Activated B cell treated with CpG ODN at 0.5 μM for 24 hours (primary cell): ENCODE measurements at regions not wholly inside any gene's neighbourhood (a gene's known extent, or its start where the extent isn't known, plus 50 kb on each side); places are given as distances from the start of the nearest gene placed in this dataset.

Experiments
- ATAC-seq: fragments of 200-7000 bp; cut with Tn5 transposase; one replicate; pipeline ENCODE4 v1.10.0; 2021; ENCODE audit warnings: low read depth, mild to moderate bottlenecking, moderate library complexity
- CTCF ChIA-PET: fragments of 350-600 bp; sonication (Branson Sonifier 250); formaldehyde crosslinking; loops from one replicate; lab custom pipeline; 2021; ENCODE audit warnings: antibody characterized with exemption; lab: Charles Lee
- POLR2A ChIA-PET: fragments of 350-600 bp; sonication (Branson Sonifier 250); formaldehyde crosslinking; loops from one replicate; lab custom pipeline; 2021; ENCODE audit warnings: antibody characterized with exemption; lab: Charles Lee
- DNase-seq: peaks from one replicate; pipeline ENCODE4 v3.0.0; 2022
- H3K27ac Mint-ChIP-seq: one replicate; pipeline ENCODE4 v1.8.0; 2020; ENCODE audit warnings: mixed read lengths
- H3K27me3 Mint-ChIP-seq: one replicate; pipeline ENCODE4 v1.8.0; 2021; ENCODE audit warnings: mixed read lengths
- H3K36me3 Mint-ChIP-seq: one replicate; pipeline ENCODE4 v1.8.0; 2021; ENCODE audit warnings: low read depth, mixed read lengths
- H3K4me1 Mint-ChIP-seq: one replicate; pipeline ENCODE4 v1.8.0; 2021; ENCODE audit warnings: mixed read lengths
- H3K4me3 Mint-ChIP-seq: one replicate; pipeline ENCODE4 v1.8.0; 2020; ENCODE audit warnings: mild to moderate bottlenecking, mixed read lengths
- H3K9me3 Mint-ChIP-seq: one replicate; pipeline ENCODE4 v1.8.0; 2020; ENCODE audit warnings: mixed read lengths
- intact Hi-C: fragments of 100-400 bp; cut with micrococcal nuclease; formaldehyde crosslinking; loops from one replicate; pipeline ENCODE4 v1.15.1; 2024
- TF ChIP-seq, protein P1 (sequence below): fragments of 200-600 bp; IDR thresholded peaks from one replicate; pipeline ENCODE4 v1.8.0; 2022; ENCODE audit warnings: antibody characterized with exemption, mild to moderate bottlenecking

DNA sequence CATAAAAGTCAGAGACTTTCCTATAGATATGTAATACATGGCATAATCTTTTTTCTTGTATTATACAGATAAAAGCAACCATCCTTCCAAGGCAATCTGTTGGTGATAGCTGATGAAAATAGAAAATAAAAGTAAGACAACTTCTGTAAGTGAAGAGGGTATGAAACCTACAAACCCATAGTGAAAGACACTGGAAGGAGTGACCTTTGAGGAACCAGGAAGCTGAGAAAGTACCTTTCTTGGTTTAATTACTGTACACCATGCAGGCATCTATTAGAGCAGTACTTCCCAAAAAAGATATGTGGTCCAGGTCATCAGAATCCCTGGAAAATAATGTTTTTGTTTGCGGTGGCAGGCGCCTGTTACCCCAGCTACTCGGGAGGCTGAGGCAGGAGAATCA is 906.6 kb upstream of the KLHL29 start:
- H3K36me3 Mint-ChIP-seq, result no peaks in the 10 kb centered on the region
- POLR2A ChIA-PET, result no interaction called here
- intact Hi-C loops, result no loop called here
- no peaks in the 10 kb centered on the region for H3K27me3 Mint-ChIP-seq
- no peak overlapping the region for H3K4me3 Mint-ChIP-seq
- CTCF ChIA-PET, result no interaction called here
- no peaks in the 10 kb centered on the region for H3K4me1 Mint-ChIP-seq
- TF ChIP-seq, protein P1, sequence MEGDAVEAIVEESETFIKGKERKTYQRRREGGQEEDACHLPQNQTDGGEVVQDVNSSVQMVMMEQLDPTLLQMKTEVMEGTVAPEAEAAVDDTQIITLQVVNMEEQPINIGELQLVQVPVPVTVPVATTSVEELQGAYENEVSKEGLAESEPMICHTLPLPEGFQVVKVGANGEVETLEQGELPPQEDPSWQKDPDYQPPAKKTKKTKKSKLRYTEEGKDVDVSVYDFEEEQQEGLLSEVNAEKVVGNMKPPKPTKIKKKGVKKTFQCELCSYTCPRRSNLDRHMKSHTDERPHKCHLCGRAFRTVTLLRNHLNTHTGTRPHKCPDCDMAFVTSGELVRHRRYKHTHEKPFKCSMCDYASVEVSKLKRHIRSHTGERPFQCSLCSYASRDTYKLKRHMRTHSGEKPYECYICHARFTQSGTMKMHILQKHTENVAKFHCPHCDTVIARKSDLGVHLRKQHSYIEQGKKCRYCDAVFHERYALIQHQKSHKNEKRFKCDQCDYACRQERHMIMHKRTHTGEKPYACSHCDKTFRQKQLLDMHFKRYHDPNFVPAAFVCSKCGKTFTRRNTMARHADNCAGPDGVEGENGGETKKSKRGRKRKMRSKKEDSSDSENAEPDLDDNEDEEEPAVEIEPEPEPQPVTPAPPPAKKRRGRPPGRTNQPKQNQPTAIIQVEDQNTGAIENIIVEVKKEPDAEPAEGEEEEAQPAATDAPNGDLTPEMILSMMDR, result no peak
- H3K9me3 Mint-ChIP-seq, result no peaks in the 10 kb centered on the region
- no peak for ATAC-seq
- no peak overlapping the region for H3K27ac Mint-ChIP-seq
- no peak for DNase-seq

DNA sequence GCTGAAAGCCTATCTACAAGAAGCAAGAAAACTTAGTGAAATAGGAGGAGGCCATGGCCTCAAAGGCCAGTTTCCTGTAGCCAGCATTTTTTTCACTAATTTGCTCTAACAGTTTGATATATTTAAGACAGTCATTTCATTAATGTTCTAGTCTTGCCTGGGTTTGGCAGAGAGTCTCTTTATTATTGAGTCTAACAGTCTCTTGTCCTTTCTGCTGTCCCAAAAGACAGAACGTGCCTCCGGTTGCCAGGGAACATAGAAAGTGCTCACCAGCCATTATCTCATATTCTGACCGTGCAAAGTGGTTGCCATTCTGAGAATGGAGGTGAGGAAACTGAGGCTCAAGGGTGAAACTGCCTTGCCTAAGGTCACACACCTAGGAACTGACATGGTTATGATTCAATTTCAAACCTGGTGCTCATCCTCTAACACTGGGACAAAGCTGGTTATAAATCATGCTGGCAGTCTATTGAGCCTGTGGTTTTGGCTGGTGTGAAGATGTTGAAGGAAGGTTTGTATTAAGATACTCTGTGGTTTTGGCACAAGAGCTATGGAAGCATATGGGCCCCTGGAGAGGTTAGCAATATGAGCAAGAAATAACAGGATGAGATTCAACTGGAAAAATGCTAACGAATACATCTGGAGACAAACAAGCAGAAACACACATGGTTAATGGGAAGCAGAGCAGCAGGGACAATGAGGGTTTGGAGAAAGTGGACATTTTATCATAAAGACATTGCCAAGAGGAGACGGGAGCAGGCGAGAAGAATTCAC is 903.3 kb upstream of the KLHL29 start:
- TF ChIP-seq, protein P1, result no peak
- Mint-ChIP-seq H3K4me3 (no peak overlapping the region), H3K9me3 (no peaks in the 10 kb centered on the region), H3K27me3 (no peaks in the 10 kb centered on the region), H3K27ac (no peak overlapping the region), H3K4me1 (no peaks in the 10 kb centered on the region), H3K36me3 (no peaks in the 10 kb centered on the region)
- DNase-seq (no peak), ATAC-seq (no peak)
- ChIA-PET POLR2A (no interaction called here), CTCF (no interaction called here)
- intact Hi-C loops, result no loop called here

DNA sequence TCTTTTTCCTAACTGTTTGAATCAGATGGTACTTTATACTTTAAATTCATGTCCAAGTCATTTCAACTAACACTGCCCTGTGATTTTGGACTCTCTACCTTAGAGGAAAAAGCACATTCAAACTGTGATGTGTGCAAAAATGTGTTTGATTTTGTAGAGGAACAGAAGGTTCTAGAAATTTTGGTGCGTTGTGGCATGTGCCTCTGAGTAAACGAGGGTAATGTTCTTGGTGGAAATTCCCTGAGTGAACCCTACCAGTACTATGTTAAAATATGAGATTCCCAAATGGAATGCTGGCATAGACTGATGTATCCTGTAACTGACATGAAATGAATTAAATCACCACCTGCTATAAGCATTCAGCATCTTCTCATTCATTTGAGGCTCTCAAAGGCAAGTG is 901.9 kb upstream of the KLHL29 start:
- CTCF ChIA-PET, result no interaction called here
- Mint-ChIP-seq H3K4me3 (no peak overlapping the region), H3K4me1 (no peaks in the 10 kb centered on the region), H3K9me3 (no peaks in the 10 kb centered on the region), H3K27me3 (no peaks in the 10 kb centered on the region), H3K27ac (no peak overlapping the region), H3K36me3 (no peaks in the 10 kb centered on the region)
- POLR2A ChIA-PET, result no interaction called here
- ATAC-seq (no peak), DNase-seq (no peak)
- TF ChIP-seq, protein P1, result no peak
- intact Hi-C loops, result no loop called here

DNA sequence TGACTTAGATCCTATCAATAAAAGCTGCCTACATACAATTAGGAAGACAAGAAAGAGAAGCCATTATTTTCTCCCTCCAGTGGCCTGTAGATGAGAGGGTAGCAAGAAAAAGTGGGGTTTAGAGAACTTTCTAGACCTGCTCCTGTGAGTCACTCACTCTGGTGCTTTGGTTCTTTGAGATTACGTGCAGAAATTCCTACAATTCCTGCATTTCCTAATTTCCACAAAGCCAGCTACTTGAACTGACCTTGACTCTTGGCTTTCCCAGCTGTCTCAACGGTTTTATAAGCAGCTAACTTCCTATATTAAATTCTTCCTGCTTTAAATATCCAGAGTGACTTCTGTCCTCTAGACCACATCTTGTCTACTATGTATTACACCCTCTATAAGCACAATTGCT is 899.5 kb upstream of the KLHL29 start:
- DNase-seq, result no peak
- H3K27me3 Mint-ChIP-seq, result no peaks in the 10 kb centered on the region
- H3K9me3 Mint-ChIP-seq, result peaks cover 5% of the 10 kb centered on the region
- H3K4me1 Mint-ChIP-seq, result no peaks in the 10 kb centered on the region
- no peaks in the 10 kb centered on the region for H3K36me3 Mint-ChIP-seq
- ATAC-seq, result no peak
- POLR2A ChIA-PET, result no interaction called here
- intact Hi-C loops, result no loop called here
- TF ChIP-seq, protein P1, result no peak
- no peak overlapping the region for H3K27ac Mint-ChIP-seq
- no peak overlapping the region for H3K4me3 Mint-ChIP-seq
- CTCF ChIA-PET, result no interaction called here

DNA sequence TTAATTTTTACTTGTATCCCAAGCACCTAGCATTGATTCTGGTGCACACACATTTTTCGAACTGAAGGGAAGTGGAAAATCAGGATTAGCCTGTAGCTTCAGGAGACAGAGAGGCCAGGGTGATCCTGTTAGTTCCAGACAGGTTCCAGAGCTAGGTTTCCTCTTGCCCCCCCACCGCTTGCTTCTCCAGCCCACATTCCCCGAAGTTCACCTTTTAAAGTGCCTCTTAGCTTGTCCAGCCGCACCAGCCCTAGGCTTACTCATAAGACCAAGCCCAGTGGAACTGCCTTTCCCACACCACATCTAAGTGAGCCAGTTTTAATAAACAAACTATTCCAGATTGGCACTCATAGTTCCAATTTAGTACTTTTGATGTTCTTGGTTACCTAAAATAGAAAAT is 898.6 kb upstream of the KLHL29 start:
- no peak overlapping the region for H3K27ac Mint-ChIP-seq
- ATAC-seq (no peak), DNase-seq (no peak)
- peaks cover 5% of the 10 kb centered on the region for H3K9me3 Mint-ChIP-seq
- H3K4me3 Mint-ChIP-seq, result no peak overlapping the region
- H3K27me3 Mint-ChIP-seq, result no peaks in the 10 kb centered on the region
- TF ChIP-seq, protein P1, result no peak
- ChIA-PET POLR2A (no interaction called here), CTCF (no interaction called here)
- no peaks in the 10 kb centered on the region for H3K36me3 Mint-ChIP-seq
- intact Hi-C loops, result no loop called here
- H3K4me1 Mint-ChIP-seq, result no peaks in the 10 kb centered on the region
